ENCODE measurements at regions not wholly inside any gene's neighbourhood (a gene's known extent, or its start where the extent isn't known, plus 50 kb on each side); places are given as distances from the start of the nearest gene placed in this dataset.

GRCh38 chr11:115017529-115017928 is 339.2 kb downstream of the NXPE2 start:
- Histone ChIP-seq H2AFZ (ENCODE audit: control insufficient read depth, low read depth, low read length) (no peak overlapping the region), H4K20me1 (ENCODE audit: control insufficient read depth, insufficient read depth) (no peaks in the 10 kb centered on the region), H3K9ac (ENCODE audit: control insufficient read depth, insufficient read depth, low read length) (no peak overlapping the region), H3K27me3 (replicated peaks in 1 of 2; ENCODE audit: control insufficient read depth in 2 of 2, insufficient read depth in 2 of 2, low read length in 1 of 2) (no peaks in the 10 kb centered on the region; a peak in 1 of 4 replicates), H3K79me2 (ENCODE audit: control insufficient read depth, insufficient read depth, low read length) (no peaks in the 10 kb centered on the region), H3K4me2 (ENCODE audit: control insufficient read depth, insufficient read depth) (no peak overlapping the region), H3K4me1 (ENCODE audit: control insufficient read depth, insufficient read depth, low read length) (no peaks in the 10 kb centered on the region), H3K27ac (ENCODE audit: control insufficient read depth, insufficient read depth) (no peak overlapping the region), H3K36me3 (ENCODE audit: control insufficient read depth in 2 of 2, insufficient read depth in 2 of 2, low read length in 1 of 2) (no peaks in the 10 kb centered on the region), H3K4me3 (no peak overlapping the region), H3K9me3 (replicated peaks; ENCODE audit: control insufficient read depth, insufficient read depth, low read length) (no peaks in the 10 kb centered on the region; the same call in 1 of the 3 replicates)
- DNase-seq (ENCODE audit: low read depth, low spot score), result no peak
- TF ChIP-seq ZNF24 (IDR thresholded peaks at IDR 0.05) (no peak), ELK1 (IDR thresholded peaks at IDR 0.05; ENCODE audit: low read depth, low read length) (no peak), E4F1 (IDR thresholded peaks at IDR 0.05; ENCODE audit: borderline replicate concordance, partially characterized antibody) (no peak), CHD1 (IDR thresholded peaks at IDR 0.05; ENCODE audit: low read depth, low read length) (no peak), NFYA (IDR thresholded peaks at IDR 0.05; ENCODE audit: borderline replicate concordance, low read depth, low read length) (no peak), ASH2L (IDR thresholded peaks at IDR 0.05; ENCODE audit: borderline replicate concordance, low read depth) (no peak), PKNOX1 (IDR thresholded peaks at IDR 0.05) (no peak), RAD21 (IDR thresholded peaks at IDR 0.05; ENCODE audit: insufficient read depth, low read depth, low read length) (no peak), YBX1 (IDR thresholded peaks at IDR 0.05) (no peak), MEF2A (IDR thresholded peaks at IDR 0.05; ENCODE audit: insufficient read depth, low read depth, low read length) (no peak)
- TF ChIP-seq, protein P1, sequence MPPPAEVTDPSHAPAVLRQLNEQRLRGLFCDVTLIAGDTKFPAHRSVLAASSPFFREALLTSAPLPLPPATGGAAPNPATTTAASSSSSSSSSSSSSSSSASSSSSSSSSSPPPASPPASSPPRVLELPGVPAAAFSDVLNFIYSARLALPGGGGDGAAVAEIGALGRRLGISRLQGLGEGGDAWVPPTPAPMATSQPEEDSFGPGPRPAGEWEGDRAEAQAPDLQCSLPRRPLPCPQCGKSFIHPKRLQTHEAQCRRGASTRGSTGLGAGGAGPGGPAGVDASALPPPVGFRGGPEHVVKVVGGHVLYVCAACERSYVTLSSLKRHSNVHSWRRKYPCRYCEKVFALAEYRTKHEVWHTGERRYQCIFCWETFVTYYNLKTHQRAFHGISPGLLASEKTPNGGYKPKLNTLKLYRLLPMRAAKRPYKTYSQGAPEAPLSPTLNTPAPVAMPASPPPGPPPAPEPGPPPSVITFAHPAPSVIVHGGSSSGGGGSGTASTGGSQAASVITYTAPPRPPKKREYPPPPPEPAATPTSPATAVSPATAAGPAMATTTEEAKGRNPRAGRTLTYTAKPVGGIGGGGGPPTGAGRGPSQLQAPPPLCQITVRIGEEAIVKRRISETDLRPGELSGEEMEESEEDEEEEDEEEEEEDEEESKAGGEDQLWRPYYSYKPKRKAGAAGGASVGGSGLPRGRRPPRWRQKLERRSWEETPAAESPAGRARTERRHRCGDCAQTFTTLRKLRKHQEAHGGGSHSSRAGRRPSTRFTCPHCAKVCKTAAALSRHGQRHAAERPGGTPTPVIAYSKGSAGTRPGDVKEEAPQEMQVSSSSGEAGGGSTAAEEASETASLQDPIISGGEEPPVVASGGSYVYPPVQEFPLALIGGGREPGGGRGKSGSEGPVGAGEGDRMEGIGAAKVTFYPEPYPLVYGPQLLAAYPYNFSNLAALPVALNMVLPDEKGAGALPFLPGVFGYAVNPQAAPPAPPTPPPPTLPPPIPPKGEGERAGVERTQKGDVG (CRISPR knock-in tag; IDR thresholded peaks at IDR 0.05), result no peak
- ChIA-PET RAD21 (ENCODE audit: unreplicated experiment) (no interaction called here), POLR2A (no interaction called here), SMC1A (ENCODE audit: uncharacterized antibody, unreplicated experiment) (no interaction called here), CTCF (no interaction called here)
- FAIRE-seq, result no peak
- no TSS peak for BruUV-seq (replicated peaks)
- no peak for ATAC-seq
- intact Hi-C loops (cut with micrococcal nuclease; ENCODE audit: unreplicated experiment) (no loop called here), in situ Hi-C loops (cut with MboI) (no loop called here)

Measured in GM12878 (cell line).